K562 (cell line): ENCODE measurements at regions not wholly inside any gene's neighbourhood (a gene's known extent, or its start where the extent isn't known, plus 50 kb on each side); places are given as distances from the start of the nearest gene placed in this dataset.

Source experiments
- KAT2B ChIP-seq: IDR thresholded peaks from one replicate; pipeline ENCODE4 v1.6.1; 2012; ENCODE audit warnings: low read depth, mild to moderate bottlenecking, control low read depth, inconsistent platforms, low read length, moderate library complexity
- POLR2AphosphoS5 ChIP-seq: IDR thresholded peaks from 2 replicates; pipeline ENCODE4 v1.6.1; 2011; ENCODE audit warnings: mild to moderate bottlenecking, low read depth, low read length, moderate library complexity; ENCODE audit not compliant: control insufficient read depth, insufficient read depth

GRCh38 chr6:156695742-156696141, 81.4 kb upstream of the ARID1B start:
- TF ChIP-seq POLR2AphosphoS5 (no peak), KAT2B (no peak)
